ENCODE measurements at regions not wholly inside any gene's neighbourhood (a gene's known extent, or its start where the extent isn't known, plus 50 kb on each side); places are given as distances from the start of the nearest gene placed in this dataset.

DNA sequence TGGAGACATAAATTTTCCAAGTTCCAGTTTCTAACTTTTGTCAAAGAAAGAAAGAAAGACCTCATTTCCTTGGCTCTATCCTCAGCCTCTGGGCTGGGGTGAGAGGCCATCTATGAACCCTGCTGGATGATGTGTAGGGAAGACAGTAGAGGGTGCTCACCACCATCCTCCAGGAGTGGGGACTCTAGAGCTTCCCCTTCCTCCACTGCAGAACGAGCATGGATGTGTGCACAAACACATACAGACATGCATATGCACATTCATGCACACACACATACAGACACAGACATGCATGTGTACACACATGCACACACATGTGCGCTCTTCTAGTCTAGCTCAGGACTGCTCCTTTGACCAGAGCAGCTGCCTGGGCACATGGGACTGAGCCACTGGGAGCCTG lies 565.8 kb downstream of the BUD13 start:
- DNase-seq (ENCODE audit: extremely low read depth, insufficient read length), result no peak
- H3K27me3 ChIP-seq (replicated peaks; ENCODE audit: control insufficient read depth, insufficient read depth, low read length), result no peaks in the 10 kb centered on the region; the same call in none of the 2 replicates
- TF ChIP-seq, protein P1, sequence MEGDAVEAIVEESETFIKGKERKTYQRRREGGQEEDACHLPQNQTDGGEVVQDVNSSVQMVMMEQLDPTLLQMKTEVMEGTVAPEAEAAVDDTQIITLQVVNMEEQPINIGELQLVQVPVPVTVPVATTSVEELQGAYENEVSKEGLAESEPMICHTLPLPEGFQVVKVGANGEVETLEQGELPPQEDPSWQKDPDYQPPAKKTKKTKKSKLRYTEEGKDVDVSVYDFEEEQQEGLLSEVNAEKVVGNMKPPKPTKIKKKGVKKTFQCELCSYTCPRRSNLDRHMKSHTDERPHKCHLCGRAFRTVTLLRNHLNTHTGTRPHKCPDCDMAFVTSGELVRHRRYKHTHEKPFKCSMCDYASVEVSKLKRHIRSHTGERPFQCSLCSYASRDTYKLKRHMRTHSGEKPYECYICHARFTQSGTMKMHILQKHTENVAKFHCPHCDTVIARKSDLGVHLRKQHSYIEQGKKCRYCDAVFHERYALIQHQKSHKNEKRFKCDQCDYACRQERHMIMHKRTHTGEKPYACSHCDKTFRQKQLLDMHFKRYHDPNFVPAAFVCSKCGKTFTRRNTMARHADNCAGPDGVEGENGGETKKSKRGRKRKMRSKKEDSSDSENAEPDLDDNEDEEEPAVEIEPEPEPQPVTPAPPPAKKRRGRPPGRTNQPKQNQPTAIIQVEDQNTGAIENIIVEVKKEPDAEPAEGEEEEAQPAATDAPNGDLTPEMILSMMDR (IDR thresholded peaks at IDR 0.05; ENCODE audit: insufficient read depth, low read length, poor library complexity, severe bottlenecking), result no peak

DNA sequence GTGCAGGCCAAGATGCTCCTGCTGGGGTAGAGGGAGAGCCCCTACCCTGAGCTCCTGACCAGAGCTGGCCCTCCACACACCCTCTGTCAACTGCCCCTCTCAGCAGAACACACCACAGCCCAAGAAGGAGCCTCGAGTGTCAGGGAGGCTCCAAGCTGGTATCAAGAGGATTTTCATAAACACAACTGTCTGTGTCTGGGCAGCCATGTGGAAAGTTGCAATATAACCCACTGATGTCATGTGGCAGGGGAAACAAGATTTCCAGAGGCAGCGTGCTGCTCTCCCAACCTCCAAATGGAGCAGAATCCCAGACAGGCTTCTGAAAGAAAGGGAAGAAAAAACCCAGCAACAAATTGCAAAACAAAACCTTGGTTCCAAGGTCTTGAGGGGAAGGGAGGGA lies 569.9 kb downstream of the BUD13 start:
- TF ChIP-seq, protein P1 (IDR thresholded peaks at IDR 0.05; ENCODE audit: insufficient read depth, low read length, poor library complexity, severe bottlenecking), result no peak
- no peak for DNase-seq (ENCODE audit: extremely low read depth, insufficient read length)
- no peaks in the 10 kb centered on the region for H3K36me3 ChIP-seq (ENCODE audit: control insufficient read depth, insufficient read depth, low read length)
- H3K4me3 ChIP-seq (replicated peaks; ENCODE audit: low read depth, low read length), result no peak overlapping the region
- no peaks in the 10 kb centered on the region; the same call in none of the 2 replicates for H3K27me3 ChIP-seq (replicated peaks; ENCODE audit: control insufficient read depth, insufficient read depth, low read length)

More for the DNA sequence above, 565.8 kb downstream of the BUD13 start:
- H3K4me3 ChIP-seq (replicated peaks; ENCODE audit: low read depth, low read length), result no peak overlapping the region
- no peaks in the 10 kb centered on the region for H3K36me3 ChIP-seq (ENCODE audit: control insufficient read depth, insufficient read depth, low read length)

DNA sequence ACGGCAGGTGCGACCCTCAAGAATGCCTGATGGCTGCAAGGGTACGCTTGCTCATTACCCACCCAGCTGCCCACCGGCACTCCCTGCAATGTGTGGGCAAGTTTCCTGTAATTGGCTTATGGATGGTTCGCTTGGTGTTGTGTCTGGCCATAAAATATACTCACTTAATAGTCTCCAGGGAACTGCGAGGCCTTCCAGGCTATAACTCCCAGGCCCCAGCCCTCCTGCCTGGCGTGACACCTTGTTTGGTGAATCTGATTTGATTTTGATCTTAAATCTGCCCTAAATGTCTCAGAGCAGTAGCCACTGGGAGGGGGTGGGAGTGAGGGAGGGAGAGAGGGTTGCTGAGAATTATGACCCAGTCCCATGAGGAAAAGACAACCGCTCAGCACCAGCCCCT lies 572.2 kb downstream of the BUD13 start:
- DNase-seq (ENCODE audit: extremely low read depth, insufficient read length), result no peak
- Histone ChIP-seq H3K36me3 (ENCODE audit: control insufficient read depth, insufficient read depth, low read length) (no peaks in the 10 kb centered on the region), H3K4me3 (replicated peaks; ENCODE audit: low read depth, low read length) (no peak overlapping the region), H3K27me3 (replicated peaks; ENCODE audit: control insufficient read depth, insufficient read depth, low read length) (no peaks in the 10 kb centered on the region; the same call in none of the 2 replicates)
- TF ChIP-seq, protein P1 (IDR thresholded peaks at IDR 0.05; ENCODE audit: insufficient read depth, low read length, poor library complexity, severe bottlenecking), result no peak

DNA sequence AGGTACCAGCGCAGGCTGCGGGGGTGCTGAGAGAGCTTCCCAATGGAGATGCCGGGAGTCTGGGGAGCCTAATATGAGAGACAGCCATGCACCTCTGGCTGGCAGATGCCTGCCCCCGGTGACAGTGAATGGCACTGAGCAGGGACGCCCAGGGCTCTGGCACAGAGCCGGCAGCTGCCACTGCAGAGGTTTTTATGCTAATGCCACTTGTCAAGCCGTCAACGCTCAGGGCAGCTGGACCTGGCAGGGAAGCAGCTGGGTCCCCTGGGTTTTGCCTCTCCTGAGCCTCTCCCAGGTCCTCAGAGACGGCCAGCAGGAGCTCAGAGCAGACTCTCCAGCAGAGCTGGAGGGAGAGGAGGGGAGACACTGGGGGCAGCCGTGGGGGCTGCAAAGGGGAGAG lies 573.6 kb downstream of the BUD13 start:
- H3K4me3 ChIP-seq (replicated peaks; ENCODE audit: low read depth, low read length), result no peak overlapping the region
- H3K27me3 ChIP-seq (replicated peaks; ENCODE audit: control insufficient read depth, insufficient read depth, low read length), result no peaks in the 10 kb centered on the region; the same call in none of the 2 replicates
- TF ChIP-seq, protein P1 (IDR thresholded peaks at IDR 0.05; ENCODE audit: insufficient read depth, low read length, poor library complexity, severe bottlenecking), result no peak
- no peaks in the 10 kb centered on the region for H3K36me3 ChIP-seq (ENCODE audit: control insufficient read depth, insufficient read depth, low read length)
- no peak for DNase-seq (ENCODE audit: extremely low read depth, insufficient read length)

DNA sequence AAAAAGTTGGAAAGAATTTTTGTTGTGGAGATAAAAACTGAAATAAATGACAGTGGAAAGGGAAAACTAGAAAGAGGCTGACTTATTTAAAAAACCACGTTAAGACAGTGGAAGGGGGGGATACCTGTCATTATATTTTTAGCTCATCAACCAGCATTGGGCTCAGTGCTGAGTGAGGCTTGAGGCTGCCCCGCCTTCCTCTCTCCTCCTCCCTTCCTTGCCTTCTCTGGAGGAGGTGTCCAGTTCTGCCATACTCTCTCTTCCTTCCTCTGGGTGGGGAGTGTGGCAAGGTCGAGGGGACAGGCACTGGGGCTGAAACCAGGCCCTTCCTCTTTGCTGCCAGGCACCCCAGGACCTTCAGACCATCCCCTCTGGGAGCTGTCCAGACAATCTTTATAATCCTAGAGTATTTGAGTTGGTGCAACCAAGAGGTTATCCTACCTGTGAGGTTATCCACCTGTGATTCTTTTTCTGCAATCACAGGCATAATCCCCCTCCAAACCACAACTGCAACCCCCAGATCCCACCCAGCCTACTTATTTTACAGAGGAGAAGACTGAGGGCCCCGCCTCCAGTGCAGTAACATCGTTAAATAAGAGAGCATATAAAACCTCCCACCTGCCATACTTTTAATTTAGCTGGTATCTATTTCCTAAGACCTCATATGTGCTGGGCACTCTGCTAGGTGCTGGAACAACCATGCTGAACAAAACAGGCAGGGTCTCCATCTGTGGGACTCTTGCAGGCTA lies 578.5 kb downstream of the BUD13 start:
- no peaks in the 10 kb centered on the region for H3K36me3 ChIP-seq (ENCODE audit: control insufficient read depth, insufficient read depth, low read length)
- H3K4me3 ChIP-seq (replicated peaks; ENCODE audit: low read depth, low read length), result no peak overlapping the region
- no peak for DNase-seq (ENCODE audit: extremely low read depth, insufficient read length)
- no peaks in the 10 kb centered on the region; the same call in none of the 2 replicates for H3K27me3 ChIP-seq (replicated peaks; ENCODE audit: control insufficient read depth, insufficient read depth, low read length)
- TF ChIP-seq, protein P1 (IDR thresholded peaks at IDR 0.05; ENCODE audit: insufficient read depth, low read length, poor library complexity, severe bottlenecking), result no peak
